ENCODE measurements at regions not wholly inside any gene's neighbourhood (a gene's known extent, or its start where the extent isn't known, plus 50 kb on each side); places are given as distances from the start of the nearest gene placed in this dataset.

- Mint-ChIP-seq H3K27me3 (peaks cover 5% of the 10 kb centered on the region), H3K27ac (no peak overlapping the region), H3K9me3 (peaks cover 2% of the 10 kb centered on the region), H3K36me3 (ENCODE audit: low read depth) (no peaks in the 10 kb centered on the region), H3K4me1 (no peaks in the 10 kb centered on the region), H3K4me3 (no peak overlapping the region)
- ATAC-seq (replicated peaks), result no peak
Measured at GRCh38 chr1:227465256-227465655, 98.1 kb upstream of the ZNF678 start.

- H3K4me1 Mint-ChIP-seq, result no peaks in the 10 kb centered on the region
- ATAC-seq (replicated peaks), result no peak
- peaks cover 14% of the 10 kb centered on the region for H3K27me3 Mint-ChIP-seq
- H3K36me3 Mint-ChIP-seq (ENCODE audit: low read depth), result no peaks in the 10 kb centered on the region
- H3K27ac Mint-ChIP-seq, result no peak overlapping the region
- H3K9me3 Mint-ChIP-seq, result no peaks in the 10 kb centered on the region
- no peak overlapping the region for H3K4me3 Mint-ChIP-seq
Measured at GRCh38 chr1:227459977-227460376, 103.4 kb upstream of the ZNF678 start.

- Mint-ChIP-seq H3K9me3 (no peaks in the 10 kb centered on the region), H3K4me1 (no peaks in the 10 kb centered on the region), H3K36me3 (ENCODE audit: low read depth) (no peaks in the 10 kb centered on the region), H3K4me3 (no peak overlapping the region), H3K27me3 (peaks cover 20% of the 10 kb centered on the region), H3K27ac (no peak overlapping the region)
- ATAC-seq (replicated peaks), result no peak
Measured at GRCh38 chr1:227459326-227459841, 104.0 kb upstream of the ZNF678 start.

- Mint-ChIP-seq H3K4me3 (no peak overlapping the region), H3K27me3 (peaks cover 32% of the 10 kb centered on the region), H3K4me1 (no peaks in the 10 kb centered on the region), H3K27ac (no peak overlapping the region), H3K9me3 (no peaks in the 10 kb centered on the region), H3K36me3 (ENCODE audit: low read depth) (no peaks in the 10 kb centered on the region)
- no peak for ATAC-seq (replicated peaks)
Measured at GRCh38 chr1:227454686-227455085, 108.7 kb upstream of the ZNF678 start.

- no peaks in the 10 kb centered on the region for H3K36me3 Mint-ChIP-seq (ENCODE audit: low read depth)
- H3K4me1 Mint-ChIP-seq, result no peaks in the 10 kb centered on the region
- H3K27ac Mint-ChIP-seq, result no peak overlapping the region
- peaks cover 37% of the 10 kb centered on the region for H3K27me3 Mint-ChIP-seq
- no peak overlapping the region for H3K4me3 Mint-ChIP-seq
- ATAC-seq (replicated peaks), result no peak
- H3K9me3 Mint-ChIP-seq, result no peaks in the 10 kb centered on the region
Measured at GRCh38 chr1:227453631-227454355, 109.6 kb upstream of the ZNF678 start.

- H3K4me1 Mint-ChIP-seq, result no peaks in the 10 kb centered on the region
- H3K4me3 Mint-ChIP-seq, result no peak overlapping the region
- no peaks in the 10 kb centered on the region for H3K9me3 Mint-ChIP-seq
- no peak overlapping the region for H3K27ac Mint-ChIP-seq
- H3K36me3 Mint-ChIP-seq (ENCODE audit: low read depth), result no peaks in the 10 kb centered on the region
- H3K27me3 Mint-ChIP-seq, result peaks cover 43% of the 10 kb centered on the region
- ATAC-seq (replicated peaks), result no peak
Measured at GRCh38 chr1:227451954-227452353, 111.4 kb upstream of the ZNF678 start.

GRCh38 chr1:227451057-227451456 is 112.3 kb upstream of the ZNF678 start:
- H3K27ac Mint-ChIP-seq, result no peak overlapping the region
- ATAC-seq (replicated peaks), result no peak
- no peaks in the 10 kb centered on the region for H3K9me3 Mint-ChIP-seq
- H3K36me3 Mint-ChIP-seq (ENCODE audit: low read depth), result no peaks in the 10 kb centered on the region
- peaks cover 42% of the 10 kb centered on the region for H3K27me3 Mint-ChIP-seq
- no peaks in the 10 kb centered on the region for H3K4me1 Mint-ChIP-seq
- H3K4me3 Mint-ChIP-seq, result no peak overlapping the region

- Mint-ChIP-seq H3K4me1 (no peaks in the 10 kb centered on the region), H3K9me3 (no peaks in the 10 kb centered on the region), H3K4me3 (no peak overlapping the region), H3K27ac (no peak overlapping the region), H3K36me3 (ENCODE audit: low read depth) (no peaks in the 10 kb centered on the region), H3K27me3 (peaks cover 43% of the 10 kb centered on the region)
- no peak for ATAC-seq (replicated peaks)
Measured at GRCh38 chr1:227450489-227450888, 112.9 kb upstream of the ZNF678 start.

- no peaks in the 10 kb centered on the region for H3K4me1 Mint-ChIP-seq
- no peak for ATAC-seq (replicated peaks)
- no peak overlapping the region for H3K27ac Mint-ChIP-seq
- peaks cover 41% of the 10 kb centered on the region for H3K27me3 Mint-ChIP-seq
- no peaks in the 10 kb centered on the region for H3K9me3 Mint-ChIP-seq
- H3K36me3 Mint-ChIP-seq (ENCODE audit: low read depth), result no peaks in the 10 kb centered on the region
- no peak overlapping the region for H3K4me3 Mint-ChIP-seq
Measured at GRCh38 chr1:227449741-227450441, 113.5 kb upstream of the ZNF678 start.

- Mint-ChIP-seq H3K27ac (no peak overlapping the region), H3K27me3 (peaks cover 34% of the 10 kb centered on the region), H3K4me3 (no peak overlapping the region), H3K9me3 (no peaks in the 10 kb centered on the region), H3K4me1 (no peaks in the 10 kb centered on the region), H3K36me3 (ENCODE audit: low read depth) (no peaks in the 10 kb centered on the region)
- ATAC-seq (replicated peaks), result peak; percentile 40
Measured at GRCh38 chr1:227449051-227449450, 114.3 kb upstream of the ZNF678 start.

- Mint-ChIP-seq H3K4me1 (no peaks in the 10 kb centered on the region), H3K27ac (no peak overlapping the region), H3K4me3 (no peak overlapping the region), H3K36me3 (ENCODE audit: low read depth) (no peaks in the 10 kb centered on the region), H3K27me3 (peaks cover 37% of the 10 kb centered on the region), H3K9me3 (no peaks in the 10 kb centered on the region)
- ATAC-seq (replicated peaks), result no peak
Measured at GRCh38 chr1:227447531-227447990, 115.8 kb upstream of the ZNF678 start.

- Mint-ChIP-seq H3K27ac (no peak overlapping the region), H3K4me3 (no peak overlapping the region), H3K27me3 (peaks cover 34% of the 10 kb centered on the region), H3K36me3 (ENCODE audit: low read depth) (no peaks in the 10 kb centered on the region), H3K4me1 (no peaks in the 10 kb centered on the region), H3K9me3 (no peaks in the 10 kb centered on the region)
- no peak for ATAC-seq (replicated peaks)
Measured at GRCh38 chr1:227445746-227446145, 117.6 kb upstream of the ZNF678 start.

- H3K27me3 Mint-ChIP-seq, result peaks cover 39% of the 10 kb centered on the region
- no peaks in the 10 kb centered on the region for H3K4me1 Mint-ChIP-seq
- H3K4me3 Mint-ChIP-seq, result no peak overlapping the region
- no peaks in the 10 kb centered on the region for H3K36me3 Mint-ChIP-seq (ENCODE audit: low read depth)
- no peak for ATAC-seq (replicated peaks)
- H3K27ac Mint-ChIP-seq, result no peak overlapping the region
- no peaks in the 10 kb centered on the region for H3K9me3 Mint-ChIP-seq
Measured at GRCh38 chr1:227445092-227445674, 118.2 kb upstream of the ZNF678 start.

- Mint-ChIP-seq H3K27me3 (peaks cover 46% of the 10 kb centered on the region), H3K4me3 (no peak overlapping the region), H3K36me3 (ENCODE audit: low read depth) (no peaks in the 10 kb centered on the region), H3K4me1 (no peaks in the 10 kb centered on the region), H3K9me3 (no peaks in the 10 kb centered on the region), H3K27ac (no peak overlapping the region)
- ATAC-seq (replicated peaks), result no peak
Measured at GRCh38 chr1:227440182-227440581, 121.9 kb upstream of the CDC42BPA start.

- H3K4me1 Mint-ChIP-seq, result no peaks in the 10 kb centered on the region
- H3K27me3 Mint-ChIP-seq, result peaks cover 38% of the 10 kb centered on the region
- no peak for ATAC-seq (replicated peaks)
- H3K4me3 Mint-ChIP-seq, result no peak overlapping the region
- no peaks in the 10 kb centered on the region for H3K36me3 Mint-ChIP-seq (ENCODE audit: low read depth)
- H3K27ac Mint-ChIP-seq, result no peak overlapping the region
- H3K9me3 Mint-ChIP-seq, result no peaks in the 10 kb centered on the region
Measured at GRCh38 chr1:227437495-227438008, 119.3 kb upstream of the CDC42BPA start.

Measured in activated T-helper 17 cell treated with anti-CD3 and anti-CD28 coated beads, Interleukin-2, amount 50 U/mL, for 72 hours (primary cell).